BLaER1 treated with 17β-estradiol and CSF1 and Interleukin-3, amounts not matched to agents 10 nM and 100 nM (cell line): ENCODE measurements at regions not wholly inside any gene's neighbourhood (a gene's known extent, or its start where the extent isn't known, plus 50 kb on each side); places are given as distances from the start of the nearest gene placed in this dataset.

Source experiments
- H3K27ac ChIP-seq, 11 experiments: shearing (Covaris generic); formaldehyde crosslinking; 2 replicates each; pipeline ENCODE4 v1.8.1; 2022
- H3K27me3 ChIP-seq, 11 experiments: shearing (Covaris generic); formaldehyde crosslinking; 2 replicates each; pipeline ENCODE4 v1.8.1; 2022
- H3K36me3 ChIP-seq, 11 experiments: shearing (Covaris generic); formaldehyde crosslinking; 2 replicates each; pipeline ENCODE4 v1.8.1; 2022
- H3K4me1 ChIP-seq, 10 experiments: shearing (Covaris generic); formaldehyde crosslinking; 2 replicates each; pipeline ENCODE4 v1.8.1; 2022
- H3K4me2 ChIP-seq, 11 experiments: shearing (Covaris generic); formaldehyde crosslinking; 2 replicates each; pipeline ENCODE4 v1.8.1; 2022
- H3K4me3 ChIP-seq, 10 experiments: shearing (Covaris generic); formaldehyde crosslinking; 2 replicates each; pipeline ENCODE4 v1.8.1; 2022
- H3K9ac ChIP-seq, 11 experiments: shearing (Covaris generic); formaldehyde crosslinking; 2 replicates each; pipeline ENCODE4 v1.8.1; 2022
- H3K9me3 ChIP-seq, 11 experiments: shearing (Covaris generic); formaldehyde crosslinking; replicated peaks in 1 of 11; 2 replicates each; pipeline ENCODE4 v1.8.1; 2022
- H4K20me1 ChIP-seq, 11 experiments: shearing (Covaris generic); formaldehyde crosslinking; 2 replicates each; pipeline ENCODE4 v1.8.1; 2022
- Cebpa-rat ChIP-seq, 11 experiments: shearing (Covaris generic); IDR thresholded peaks; 2 replicates each; pipeline ENCODE4 v1.8.1; 2022

DNA sequence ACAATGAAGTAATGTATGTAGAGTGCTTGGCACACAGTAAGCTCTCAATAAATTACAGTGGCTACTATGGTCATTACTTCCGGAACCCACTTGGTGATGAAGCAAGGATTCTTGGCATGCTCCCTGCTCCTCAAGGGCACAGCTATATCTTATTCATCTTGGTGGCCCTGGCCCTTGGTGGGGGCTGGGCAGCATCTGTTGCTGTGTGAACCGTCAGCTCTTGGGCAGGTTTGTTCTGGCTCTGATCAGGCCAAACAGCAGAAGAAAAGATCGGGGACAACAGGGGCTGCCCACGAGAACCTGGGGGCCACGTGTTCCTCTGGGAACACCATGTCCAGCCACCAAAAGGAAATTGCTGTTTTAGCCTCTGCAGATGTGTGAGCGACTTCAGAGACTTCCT, 136.9 kb upstream of the SYT13 start:
- H3K27ac ChIP-seq: no peak overlapping the region
- no peak overlapping the region for H3K9ac ChIP-seq
- peaks cover 7 to 24% (median 15%) of the 10 kb centered on the region in 11 experiments; a peak in 16 of 22 replicates for H3K9me3 ChIP-seq
- no peak for TF ChIP-seq Cebpa-rat (IDR thresholded peaks at IDR 0.05)
- no peaks in the 10 kb centered on the region for H3K36me3 ChIP-seq
- H3K27me3 ChIP-seq: no peaks in the 10 kb centered on the region
- no peak overlapping the region for H3K4me2 ChIP-seq
- no peak overlapping the region for H3K4me3 ChIP-seq
- H4K20me1 ChIP-seq: no peaks in the 10 kb centered on the region; a peak in 2 of 22 replicates
- H3K4me1 ChIP-seq: no peaks in the 10 kb centered on the region

DNA sequence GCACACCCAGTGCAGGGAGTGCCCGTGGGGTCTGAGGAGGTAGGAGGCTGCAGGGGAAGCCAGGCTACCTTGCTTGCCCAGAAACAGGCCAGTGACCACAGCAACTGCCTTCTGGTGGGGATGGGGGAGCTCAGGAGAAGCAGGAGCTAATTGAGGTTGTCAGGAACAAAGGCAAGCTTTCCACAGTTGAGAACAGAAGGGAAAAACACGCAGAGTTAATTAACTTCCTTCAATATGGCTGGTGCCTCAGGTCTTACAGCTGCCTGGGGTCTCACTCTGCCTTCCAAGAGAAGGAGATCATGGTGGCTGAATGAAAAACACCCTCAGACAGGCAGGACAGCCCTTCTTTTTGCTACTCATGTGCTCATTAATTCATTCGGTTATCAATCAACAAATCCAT, 127.9 kb upstream of the SYT13 start:
- H3K27ac ChIP-seq: no peak overlapping the region
- TF ChIP-seq Cebpa-rat (IDR thresholded peaks at IDR 0.05): no peak
- peaks cover 0 to 16% (median 11%) of the 10 kb centered on the region in 11 experiments; a peak in 10 of 22 replicates for H3K9me3 ChIP-seq
- H3K36me3 ChIP-seq: no peaks in the 10 kb centered on the region
- H3K4me1 ChIP-seq: 0 out of 20 replicates have a peak, but pooled peaks cover 0 to 5% (median 0%) of the 10 kb centered on the region in 10 experiments
- peaks cover 24 to 32% (median 30%) of the 10 kb centered on the region in 11 experiments for H3K27me3 ChIP-seq
- peaks cover 0 to 22% (median 0%) of the 10 kb centered on the region in 11 experiments; a peak in 5 of 22 replicates for H4K20me1 ChIP-seq
- H3K4me2 ChIP-seq: no peak overlapping the region
- H3K4me3 ChIP-seq: no peak overlapping the region
- H3K9ac ChIP-seq: no peak overlapping the region

DNA sequence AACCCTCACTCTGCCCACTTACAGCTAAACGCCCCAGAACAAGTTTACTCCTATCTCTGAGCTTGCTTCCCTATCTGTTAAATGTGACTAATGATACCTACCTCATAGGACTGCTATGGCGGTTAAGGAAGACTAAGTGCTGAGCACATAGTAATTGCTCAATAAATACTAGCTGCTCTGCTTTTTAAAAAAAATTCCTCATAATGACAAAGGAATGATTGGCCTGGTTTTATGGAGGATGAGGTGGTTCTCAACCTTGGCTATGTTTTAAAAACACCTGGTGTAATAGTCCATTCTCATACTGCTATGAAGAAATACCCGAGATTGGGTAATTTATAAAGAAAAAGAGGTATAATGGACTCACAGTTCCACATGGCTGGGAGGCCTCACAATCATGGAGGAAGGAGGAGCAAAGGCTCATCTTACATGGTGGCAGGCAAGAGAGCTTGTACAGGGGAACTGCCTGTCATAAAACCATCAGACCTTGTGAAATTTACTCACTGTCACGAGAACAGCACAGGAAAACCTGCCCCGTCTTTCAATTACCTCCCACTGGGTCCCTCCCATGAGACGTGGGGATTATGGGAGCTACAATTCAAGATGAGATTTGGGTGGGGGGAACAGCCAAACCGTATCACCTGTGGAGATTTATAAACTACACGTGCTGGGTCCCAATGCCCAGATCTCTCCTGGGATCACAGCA, 127.2 kb upstream of the SYT13 start:
- TF ChIP-seq Cebpa-rat (IDR thresholded peaks at IDR 0.05): no peak
- peaks cover 24 to 32% (median 30%) of the 10 kb centered on the region in 11 experiments for H3K27me3 ChIP-seq
- H3K9ac ChIP-seq: no peak overlapping the region
- H3K9me3 ChIP-seq: peaks cover 0 to 8% (median 3%) of the 10 kb centered on the region in 11 experiments; a peak in 9 of 22 replicates
- H3K27ac ChIP-seq: no peak overlapping the region
- H4K20me1 ChIP-seq: peaks cover 0 to 22% (median 0%) of the 10 kb centered on the region in 11 experiments; a peak in 5 of 22 replicates
- H3K4me1 ChIP-seq: 0 out of 20 replicates have a peak, but pooled peaks cover 0 to 5% (median 0%) of the 10 kb centered on the region in 10 experiments
- no peak overlapping the region for H3K4me2 ChIP-seq
- no peaks in the 10 kb centered on the region for H3K36me3 ChIP-seq
- no peak overlapping the region for H3K4me3 ChIP-seq

DNA sequence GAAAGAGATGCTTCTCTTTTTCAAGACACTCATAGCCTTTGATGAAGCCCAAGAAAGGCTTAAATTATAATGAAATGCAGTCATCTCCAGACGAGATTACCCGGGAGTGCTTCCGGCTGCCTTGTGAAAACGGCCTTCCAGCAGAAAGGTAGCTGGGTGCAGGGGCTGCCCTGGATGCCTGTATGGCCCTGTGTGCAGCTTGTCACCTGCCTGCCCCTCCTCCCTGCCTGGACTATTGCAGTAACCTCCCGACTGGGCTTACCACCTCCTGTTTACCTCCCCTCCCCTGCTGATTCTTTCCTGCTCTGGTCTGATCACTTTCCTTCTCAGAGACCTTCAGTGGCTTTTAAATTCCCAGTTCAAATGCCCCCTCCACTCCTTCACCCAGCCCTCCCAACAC, 126.4 kb upstream of the SYT13 start:
- 0 out of 20 replicates have a peak, but pooled peaks cover 0 to 5% (median 0%) of the 10 kb centered on the region in 10 experiments for H3K4me1 ChIP-seq
- H3K27me3 ChIP-seq: peaks cover 31 to 38% (median 36%) of the 10 kb centered on the region in 11 experiments
- peaks cover 0 to 2% (median 0%) of the 10 kb centered on the region in 11 experiments; a peak in 2 of 22 replicates for H3K9me3 ChIP-seq
- TF ChIP-seq Cebpa-rat (IDR thresholded peaks at IDR 0.05): no peak
- H3K36me3 ChIP-seq: no peaks in the 10 kb centered on the region
- H3K9ac ChIP-seq: no peak overlapping the region
- H3K27ac ChIP-seq: no peak overlapping the region
- no peak overlapping the region for H3K4me2 ChIP-seq
- no peak overlapping the region for H3K4me3 ChIP-seq
- peaks cover 0 to 22% (median 0%) of the 10 kb centered on the region in 11 experiments; a peak in 5 of 22 replicates for H4K20me1 ChIP-seq

DNA sequence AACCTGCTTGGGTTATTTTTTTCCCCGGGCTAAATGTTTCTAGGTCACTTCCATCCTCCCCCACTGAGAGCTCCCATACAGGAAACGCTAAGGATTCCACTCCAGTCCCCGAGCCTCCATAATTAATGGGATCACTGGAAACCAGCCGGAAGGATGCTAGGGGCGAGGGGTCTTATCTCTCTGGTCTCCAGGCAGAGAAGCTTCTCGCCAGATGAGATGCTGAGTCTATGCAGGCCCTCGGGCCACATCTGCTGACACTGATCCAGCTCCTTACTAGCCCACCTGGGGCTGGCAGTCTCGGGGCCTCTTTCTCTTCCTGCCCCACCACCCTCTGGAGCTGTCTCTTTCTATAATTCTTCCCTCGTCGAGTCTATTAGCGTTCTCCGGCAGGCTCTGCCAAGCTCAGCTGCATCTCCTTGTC, 125.9 kb upstream of the SYT13 start:
- no peaks in the 10 kb centered on the region for H3K9me3 ChIP-seq
- no peak for TF ChIP-seq Cebpa-rat (IDR thresholded peaks at IDR 0.05)
- H3K27ac ChIP-seq: no peak overlapping the region
- no peak overlapping the region for H3K4me3 ChIP-seq
- no peaks in the 10 kb centered on the region for H3K36me3 ChIP-seq
- no peak overlapping the region for H3K9ac ChIP-seq
- 0 out of 20 replicates have a peak, but pooled peaks cover 0 to 5% (median 0%) of the 10 kb centered on the region in 10 experiments for H3K4me1 ChIP-seq
- H3K4me2 ChIP-seq: no peak overlapping the region
- H4K20me1 ChIP-seq: peaks cover 0 to 22% (median 0%) of the 10 kb centered on the region in 11 experiments; a peak in 5 of 22 replicates
- H3K27me3 ChIP-seq: peaks cover 35 to 43% (median 41%) of the 10 kb centered on the region in 11 experiments

DNA sequence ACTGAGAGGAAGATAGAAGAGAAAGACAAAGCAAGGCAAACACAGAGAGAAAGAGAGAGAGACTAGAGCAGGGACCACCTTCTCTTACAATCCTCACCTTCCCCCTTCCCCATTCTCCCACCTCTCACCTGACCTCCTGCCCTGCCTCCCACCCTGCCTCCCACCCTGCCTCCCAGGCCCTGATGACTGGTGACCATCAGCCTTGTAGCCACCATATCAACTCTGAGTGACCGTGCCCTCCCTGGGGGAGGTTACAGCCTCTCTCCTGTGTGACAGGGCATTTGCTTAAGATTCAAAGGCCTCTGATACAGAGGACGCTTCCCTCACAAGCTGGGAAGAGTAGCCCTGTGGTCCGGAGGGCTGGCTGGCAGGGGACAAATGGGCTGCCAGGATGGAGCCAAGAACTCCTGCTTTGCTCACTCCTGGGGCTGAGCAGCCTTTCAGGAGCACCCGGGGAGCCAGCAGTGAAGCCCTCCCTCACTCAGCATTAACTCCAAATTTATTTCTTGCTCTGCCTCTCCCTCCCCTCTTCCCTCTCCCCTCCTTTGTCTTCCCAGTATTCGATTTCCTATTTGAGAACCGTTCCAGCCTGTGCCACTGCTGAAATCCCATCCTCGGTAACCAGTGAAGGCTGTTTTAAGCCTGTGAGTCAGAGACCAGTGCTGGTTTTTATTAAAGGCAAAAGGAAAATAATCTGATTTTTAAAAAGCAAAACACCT, 125.2 kb upstream of the SYT13 start:
- Histone ChIP-seq H3K4me2 (no peak overlapping the region), H4K20me1 (peaks cover 0 to 22% (median 0%) of the 10 kb centered on the region in 11 experiments; a peak in 5 of 22 replicates), H3K4me1 (0 out of 20 replicates have a peak, but pooled peaks cover 0 to 5% (median 0%) of the 10 kb centered on the region in 10 experiments), H3K9ac (no peak overlapping the region), H3K9me3 (no peaks in the 10 kb centered on the region), H3K27ac (no peak overlapping the region), H3K4me3 (no peak overlapping the region), H3K36me3 (no peaks in the 10 kb centered on the region), H3K27me3 (peaks cover 38 to 47% (median 44%) of the 10 kb centered on the region in 11 experiments)
- TF ChIP-seq Cebpa-rat (IDR thresholded peaks at IDR 0.05): no peak

DNA sequence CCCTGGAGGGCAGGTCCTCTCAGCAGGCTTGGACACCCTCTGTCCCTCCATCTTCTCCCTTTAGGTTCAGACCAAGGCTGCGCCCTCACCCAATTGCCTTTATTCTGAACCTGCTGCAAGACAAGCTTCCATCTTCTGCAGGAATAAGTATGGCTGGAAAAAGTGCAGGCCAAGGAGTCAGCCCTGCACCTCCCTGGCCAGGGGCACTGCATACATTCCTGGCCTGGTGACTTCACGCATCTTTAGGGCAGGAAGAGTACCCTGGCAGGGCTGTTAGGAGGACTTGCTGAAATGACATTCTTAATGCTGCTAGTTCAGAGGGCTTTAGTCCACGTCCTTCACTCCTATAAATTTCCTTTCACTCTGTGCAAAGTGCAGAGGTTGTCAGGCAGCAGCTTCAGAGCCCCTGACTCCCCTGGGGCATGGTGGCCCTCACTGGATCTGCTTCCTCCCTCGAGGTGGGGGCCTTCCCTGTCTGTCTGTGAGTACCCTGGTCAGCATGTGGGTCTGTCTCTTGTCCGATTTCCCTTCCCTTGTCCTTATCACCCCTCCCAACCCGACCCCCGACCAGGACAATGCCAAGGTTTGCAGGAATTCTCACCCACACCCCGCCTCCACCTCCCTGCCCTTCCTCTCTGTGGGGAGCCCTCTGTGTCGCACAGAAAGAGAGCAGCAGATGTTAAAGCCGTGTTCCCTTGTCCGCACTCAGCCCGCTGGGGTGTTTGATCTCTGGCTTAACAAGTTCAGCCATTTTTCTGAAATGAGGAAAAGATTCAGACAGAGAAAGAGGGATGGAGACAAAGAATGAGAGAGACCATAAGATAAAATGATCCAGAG, 124.5 kb upstream of the SYT13 start:
- no peak overlapping the region for H3K9ac ChIP-seq
- no peak overlapping the region for H3K27ac ChIP-seq
- no peak for TF ChIP-seq Cebpa-rat (IDR thresholded peaks at IDR 0.05)
- no peak overlapping the region for H3K4me3 ChIP-seq
- peaks cover 38 to 50% (median 46%) of the 10 kb centered on the region in 11 experiments for H3K27me3 ChIP-seq
- 0 out of 20 replicates have a peak, but pooled peaks cover 0 to 5% (median 0%) of the 10 kb centered on the region in 10 experiments for H3K4me1 ChIP-seq
- H3K4me2 ChIP-seq: no peak overlapping the region
- H3K36me3 ChIP-seq: no peaks in the 10 kb centered on the region
- no peaks in the 10 kb centered on the region for H3K9me3 ChIP-seq
- peaks cover 0 to 27% (median 0%) of the 10 kb centered on the region in 11 experiments; a peak in 6 of 22 replicates for H4K20me1 ChIP-seq

DNA sequence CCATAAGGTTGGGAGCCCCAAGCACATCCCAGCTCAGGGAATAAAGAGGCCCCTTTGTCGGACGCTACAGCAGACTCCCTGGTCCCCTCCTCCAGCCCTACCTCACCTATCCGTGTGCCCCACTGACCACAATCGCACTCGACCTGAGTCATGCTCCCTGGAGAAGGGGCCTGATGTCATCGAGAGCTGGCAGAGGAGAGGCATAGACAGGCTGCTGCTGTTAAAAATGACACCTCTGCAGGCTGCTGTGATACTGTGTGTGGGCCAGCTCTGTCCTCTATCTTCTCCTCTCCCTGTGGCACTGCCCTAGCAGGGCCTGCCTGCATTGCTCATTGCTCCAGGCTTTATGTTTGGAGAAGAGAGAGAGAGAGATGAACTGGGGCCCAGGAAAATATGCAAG, 123.4 kb upstream of the SYT13 start:
- no peak overlapping the region for H3K9ac ChIP-seq
- no peaks in the 10 kb centered on the region for H3K36me3 ChIP-seq
- TF ChIP-seq Cebpa-rat (IDR thresholded peaks at IDR 0.05): no peak
- peaks cover 0 to 5% (median 0%) of the 10 kb centered on the region in 10 experiments; a peak in 1 of 20 replicates for H3K4me1 ChIP-seq
- no peak overlapping the region for H3K27ac ChIP-seq
- H3K4me2 ChIP-seq: no peak overlapping the region
- no peaks in the 10 kb centered on the region for H3K9me3 ChIP-seq
- H4K20me1 ChIP-seq: peaks cover 0 to 28% (median 0%) of the 10 kb centered on the region in 11 experiments; a peak in 6 of 22 replicates
- H3K4me3 ChIP-seq: no peak overlapping the region
- peaks cover 38 to 51% (median 46%) of the 10 kb centered on the region in 11 experiments for H3K27me3 ChIP-seq
